ENCODE measurements at regions not wholly inside any gene's neighbourhood (a gene's known extent, or its start where the extent isn't known, plus 50 kb on each side); places are given as distances from the start of the nearest gene placed in this dataset.
A peak's percentile ranks its signal among the peaks of the same experiment; 100 is the strongest.
"Not testable (repeated sequence)": the region's sequence is repeated elsewhere in the genome, so short reads cannot be mapped to it uniquely, and the experiment has no call there.

- no peak for DNase-seq (ENCODE audit: low spot score)
Measured at GRCh38 chr5:104326966-104327365, 764.4 kb upstream of the NUDT12 start.

GRCh38 chr5:104325356-104325755, 762.8 kb upstream of the NUDT12 start:
- DNase-seq (ENCODE audit: low spot score) = no peak

DNA sequence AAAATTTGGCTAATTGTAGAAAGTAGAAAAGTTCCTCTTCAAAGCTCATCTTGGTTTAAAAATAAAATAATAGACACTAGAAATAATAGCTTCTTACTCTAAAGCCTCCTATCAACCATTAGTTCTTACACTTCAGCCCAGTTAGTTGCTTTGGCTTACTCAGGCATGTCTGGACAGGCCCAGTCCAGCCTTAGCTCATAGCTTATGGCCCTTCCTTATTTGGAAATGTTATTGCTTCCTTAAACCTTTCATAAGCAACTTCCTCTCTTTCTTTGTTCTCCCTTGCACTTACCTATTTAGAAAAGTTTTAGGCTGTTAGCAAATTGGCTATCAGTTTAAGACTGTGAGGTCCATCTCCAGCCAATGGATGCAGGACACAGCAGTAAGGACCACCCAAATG, 754.1 kb upstream of the NUDT12 start:
- not testable (repeated sequence) for DNase-seq (ENCODE audit: low spot score)

- DNase-seq (ENCODE audit: low spot score) = no peak
Measured at GRCh38 chr5:104312481-104312880, 749.9 kb upstream of the NUDT12 start.

DNA sequence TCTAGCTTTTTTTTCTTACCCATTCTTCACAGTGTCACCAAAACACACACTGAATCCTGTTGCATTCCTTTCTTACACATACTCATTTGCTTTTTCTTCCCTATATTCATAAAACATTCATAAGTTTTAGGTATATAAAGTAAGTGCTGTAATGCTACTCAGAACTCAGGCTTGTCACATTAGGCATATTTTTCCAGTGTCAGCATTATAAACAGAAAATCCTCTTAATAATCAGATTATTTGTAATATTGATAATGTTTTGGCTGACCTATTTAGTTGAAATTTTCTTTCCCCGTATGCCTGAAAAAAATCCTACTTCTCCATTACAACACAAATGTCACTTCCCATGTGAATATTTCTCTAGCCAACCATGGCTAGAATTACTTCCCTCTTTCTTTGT, 743.0 kb upstream of the NUDT12 start:
- no peak for DNase-seq (ENCODE audit: low spot score)

- DNase-seq (ENCODE audit: low spot score) = no peak
Measured at GRCh38 chr5:104299998-104300706, 737.6 kb upstream of the NUDT12 start.

GRCh38 chr5:104298518-104298917, 735.9 kb upstream of the NUDT12 start:
- DNase-seq (ENCODE audit: low spot score) = no peak

- no peak for DNase-seq (ENCODE audit: low spot score)
Measured at GRCh38 chr5:104297076-104297475, 734.5 kb upstream of the NUDT12 start.

DNA sequence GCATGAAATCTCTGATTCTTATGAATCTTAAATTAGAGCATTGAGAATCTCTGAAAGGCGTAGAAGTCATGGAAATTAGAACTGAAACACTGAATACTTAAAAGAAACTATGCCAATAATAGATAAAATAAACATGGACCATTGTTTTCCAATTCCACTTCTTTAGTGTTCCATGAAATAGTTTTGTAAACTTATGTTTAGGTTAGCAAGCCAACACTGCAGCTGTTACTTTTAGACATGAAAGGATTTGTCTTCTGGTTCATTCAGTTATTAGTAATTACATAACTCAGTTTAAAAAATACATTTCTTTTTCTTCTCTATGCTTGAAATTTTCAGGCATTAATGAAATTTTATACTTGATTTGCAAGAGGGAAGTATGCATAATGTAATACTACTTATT, 733.4 kb upstream of the NUDT12 start:
- DNase-seq (ENCODE audit: low spot score) = no peak

- DNase-seq (ENCODE audit: low spot score) = no peak
Measured at GRCh38 chr5:104283136-104283535, 720.5 kb upstream of the NUDT12 start.

DNA sequence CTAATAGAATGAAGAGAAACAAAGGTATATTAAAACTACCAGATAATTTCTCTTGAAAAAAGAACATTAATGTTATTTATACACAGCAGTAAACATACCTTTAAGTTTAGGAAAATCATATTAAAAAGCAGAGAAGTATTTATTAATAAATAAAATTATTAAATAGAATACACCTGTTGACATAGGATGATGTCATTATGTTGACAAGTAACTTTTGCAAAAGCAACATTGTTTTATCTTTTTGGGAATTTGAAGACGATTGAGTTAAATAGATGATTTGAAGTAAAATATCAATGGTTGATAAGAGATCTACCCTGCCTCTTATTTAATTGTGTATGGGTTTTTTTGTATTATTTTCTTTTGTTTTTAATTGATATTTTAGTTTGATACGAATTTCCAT, 711.1 kb upstream of the NUDT12 start:
- no peak for DNase-seq (ENCODE audit: low spot score)

- DNase-seq (ENCODE audit: low spot score) = no peak
Measured at GRCh38 chr5:104267320-104268015, 704.9 kb upstream of the NUDT12 start.

DNA sequence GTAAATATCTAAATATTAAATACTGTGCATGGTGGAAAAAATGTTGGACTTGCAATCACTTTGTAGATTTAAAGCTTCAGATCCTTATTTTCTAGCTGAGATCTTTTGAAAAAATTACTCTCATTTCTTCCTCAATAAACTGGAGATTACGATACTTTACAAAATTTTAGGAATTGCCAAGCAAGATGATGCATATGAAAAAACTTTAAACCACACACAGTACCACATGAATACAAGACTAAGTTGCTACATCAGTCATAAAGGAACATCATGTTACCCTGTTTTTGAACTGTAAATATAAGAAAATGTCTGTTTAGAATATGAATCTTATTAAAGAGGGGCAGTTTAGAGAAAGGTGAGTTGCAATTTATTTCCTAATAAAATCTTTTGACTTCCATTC, 703.6 kb upstream of the NUDT12 start:
- DNase-seq (ENCODE audit: low spot score) = no peak

DNA sequence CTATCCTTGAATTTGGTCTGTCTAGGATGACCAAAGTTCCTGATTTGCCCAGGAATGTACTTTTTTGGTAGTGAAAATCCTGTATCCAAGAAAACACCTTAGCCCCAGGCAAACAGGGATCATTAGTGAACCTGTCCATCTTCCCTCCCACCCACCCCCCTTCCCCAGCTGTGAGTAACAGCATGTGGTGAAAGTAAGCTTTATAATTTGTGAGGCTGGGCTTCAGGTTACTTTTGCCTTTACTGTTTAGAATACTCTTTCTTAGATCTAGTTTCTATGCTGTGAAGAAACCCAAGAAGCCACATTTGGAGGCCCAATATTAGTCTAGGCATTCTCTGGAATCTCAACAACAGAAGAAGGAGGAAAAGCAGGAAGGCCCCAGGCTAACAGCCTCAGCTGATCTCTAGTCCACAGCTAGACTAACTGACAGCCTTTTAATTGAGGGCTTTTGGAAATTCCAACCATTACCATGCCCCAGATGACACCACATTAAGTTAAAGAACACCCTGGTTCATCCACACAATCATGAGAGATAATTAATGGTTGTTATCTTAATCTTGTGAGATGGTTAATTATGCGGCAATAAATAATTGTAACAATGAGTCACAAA, 703.0 kb upstream of the NUDT12 start:
- DNase-seq (ENCODE audit: low spot score) = peak; percentile 6

DNA sequence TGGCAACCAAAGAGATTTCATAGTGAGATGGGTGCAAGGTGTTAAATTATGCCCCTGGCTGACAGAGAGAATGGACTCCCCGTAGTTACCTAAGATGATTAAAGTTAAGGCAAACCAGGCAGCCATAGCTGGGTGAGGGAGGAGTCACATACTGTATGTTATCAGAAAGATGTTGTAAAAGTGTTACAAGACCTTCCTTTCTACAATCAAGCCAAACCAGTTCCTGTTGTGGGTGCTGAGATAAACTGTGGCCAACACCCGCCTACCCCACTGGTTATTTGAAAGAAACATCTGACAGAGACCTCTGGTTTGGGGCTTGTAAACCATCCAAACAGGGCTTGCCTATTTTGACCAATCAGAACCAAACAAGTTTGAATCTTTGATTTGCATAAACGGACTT, 684.7 kb upstream of the NUDT12 start:
- no peak for DNase-seq (ENCODE audit: low spot score)

DNA sequence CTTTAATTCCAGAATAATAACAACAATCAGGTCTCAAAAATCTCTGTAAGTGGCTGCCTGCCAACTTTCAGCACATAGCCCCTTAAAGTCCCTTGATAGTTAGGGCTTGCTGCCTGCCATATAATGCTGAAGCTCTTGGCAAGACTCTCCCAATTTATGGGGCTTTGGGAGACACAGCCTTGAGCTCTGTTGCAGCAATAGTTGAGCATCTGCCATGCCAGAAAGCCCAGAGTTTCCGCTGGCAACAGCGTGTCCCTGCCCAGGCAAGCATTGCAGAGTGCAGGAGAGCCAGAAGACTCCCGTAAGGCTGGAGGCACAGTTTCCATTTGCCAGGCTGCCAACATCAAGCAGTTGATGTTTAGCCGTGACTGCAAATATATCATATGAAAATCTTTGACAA, 678.5 kb upstream of the NUDT12 start:
- DNase-seq (ENCODE audit: low spot score) = no peak

DNA sequence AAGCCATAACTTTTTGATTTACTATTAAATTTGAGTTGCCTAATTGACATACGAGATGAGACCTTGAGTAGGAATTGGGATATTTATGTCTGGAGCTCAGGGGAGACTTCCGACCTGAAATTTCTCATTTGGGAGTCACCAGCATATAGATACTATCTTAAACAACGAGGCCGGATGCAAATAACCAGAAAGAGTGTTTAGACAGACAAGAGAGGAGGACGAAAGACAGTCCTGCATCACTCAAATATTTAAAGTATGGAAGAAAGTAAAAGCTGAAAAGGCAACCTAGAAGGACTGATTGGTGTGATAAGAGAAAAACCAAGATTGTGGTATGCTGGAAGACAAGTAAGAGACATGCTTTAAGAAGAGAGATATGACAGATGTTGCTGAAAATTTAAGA, 675.0 kb upstream of the NUDT12 start:
- no peak for DNase-seq (ENCODE audit: low spot score)

DNA sequence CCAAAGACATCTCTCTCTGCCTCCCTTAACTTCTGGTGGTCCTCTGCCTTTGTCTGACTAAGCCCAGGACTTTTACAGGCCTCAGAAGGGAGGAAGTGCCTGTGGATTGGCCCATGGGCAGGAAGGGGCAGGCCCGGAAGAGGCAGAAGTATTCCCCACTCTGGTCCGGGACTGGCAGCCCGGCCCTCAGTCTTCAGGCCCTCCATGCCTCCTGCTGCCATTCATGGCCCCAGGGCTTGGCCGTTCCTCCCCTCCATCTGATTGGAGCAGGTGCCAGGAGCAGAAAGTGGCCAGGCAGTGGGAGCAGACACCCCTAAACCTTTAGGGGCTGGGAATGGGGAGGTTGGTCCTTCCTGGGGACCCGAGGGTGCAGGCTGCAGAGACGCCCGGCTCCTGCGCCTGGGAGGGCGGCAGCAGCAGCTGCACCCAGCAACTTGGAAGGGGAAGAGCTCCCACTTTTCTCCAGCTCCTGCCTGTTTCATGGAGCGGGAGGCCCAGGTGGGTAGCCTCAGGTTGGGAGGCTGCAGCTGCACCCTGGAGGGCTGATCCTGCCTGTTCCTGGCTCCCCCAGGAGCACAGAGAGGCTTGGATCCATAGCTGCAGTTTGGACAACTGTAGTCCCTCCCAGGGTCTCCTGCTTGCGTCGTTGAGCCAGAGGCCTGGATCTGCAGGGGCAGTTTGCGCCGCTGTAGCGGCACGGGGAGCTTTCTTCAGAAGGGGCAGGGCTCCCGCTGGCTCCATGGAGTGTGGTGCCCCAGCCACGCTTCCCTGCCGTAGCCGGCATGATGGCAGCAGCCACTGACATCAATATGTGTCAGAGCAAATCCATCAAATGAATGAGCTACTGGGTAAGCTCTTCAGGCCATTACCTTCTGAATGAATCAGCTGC, 661.5 kb upstream of the NUDT12 start:
- DNase-seq (ENCODE audit: low spot score) = no peak

GRCh38 chr5:104218200-104218599, 655.6 kb upstream of the NUDT12 start:
- no peak for DNase-seq (ENCODE audit: low spot score)

GRCh38 chr5:104213216-104213615, 650.6 kb upstream of the NUDT12 start:
- DNase-seq (ENCODE audit: low spot score) = no peak

DNA sequence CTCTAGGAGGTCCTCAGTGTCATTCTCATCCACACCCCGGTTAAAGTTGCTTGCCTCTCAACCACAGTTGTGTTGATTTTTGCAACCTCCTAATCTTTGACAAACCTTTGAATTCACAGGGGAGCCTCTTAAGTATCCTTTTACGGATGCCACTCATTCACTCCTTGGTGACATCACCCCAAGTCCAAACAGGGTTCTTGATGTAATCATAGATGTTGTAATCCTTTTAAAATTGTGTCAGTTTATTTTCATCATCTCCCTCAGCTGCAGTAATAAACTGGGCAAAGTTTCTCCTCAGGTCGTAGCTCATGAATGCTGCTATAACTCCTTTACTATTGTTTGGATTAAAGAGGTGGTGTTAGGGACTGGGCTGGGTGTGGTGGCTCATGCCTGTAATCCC, 637.2 kb upstream of the NUDT12 start:
- DNase-seq (ENCODE audit: low spot score) = no peak

GRCh38 chr5:104198156-104198555, 635.6 kb upstream of the NUDT12 start:
- DNase-seq (ENCODE audit: low spot score) = no peak

All from COLO829 (cell line).